ENCODE measurements at regions not wholly inside any gene's neighbourhood (a gene's known extent, or its start where the extent isn't known, plus 50 kb on each side); places are given as distances from the start of the nearest gene placed in this dataset.
"Not testable (repeated sequence)": the region's sequence is repeated elsewhere in the genome, so short reads cannot be mapped to it uniquely, and the experiment has no call there.

- Histone ChIP-seq H3K27ac (ENCODE audit: low read depth, low read length, severe bottlenecking) (no peak overlapping the region), H3K4me1 (ENCODE audit: control insufficient read depth, insufficient read depth, low read length, poor library complexity, severe bottlenecking) (no peaks in the 10 kb centered on the region), H3K36me3 (ENCODE audit: control insufficient read depth, insufficient read depth, low read length) (no peaks in the 10 kb centered on the region), H3K9me3 (ENCODE audit: control insufficient read depth, low read length) (peaks cover 9% of the 10 kb centered on the region), H3K4me3 (ENCODE audit: extremely low read depth, insufficient read depth, low read length, poor library complexity, severe bottlenecking) (no peak overlapping the region)
- 71% methylated on average over 1 of the region's 3 CpGs; no CpG with 5 or more reads in 1 of the 2 experiments for WGBS, 2 experiments (ENCODE audit: insufficient coverage in 2 of 2)
Measured at GRCh38 chr14:34300882-34301734, 160.9 kb downstream of the SPTSSA start.

- 60% methylated on average over 1 of the region's 3 CpGs; no CpG with 5 or more reads in 1 of the 2 experiments for WGBS, 2 experiments (ENCODE audit: insufficient coverage in 2 of 2)
- no peak overlapping the region for H3K27ac ChIP-seq (ENCODE audit: low read depth, low read length, severe bottlenecking)
- no peaks in the 10 kb centered on the region for H3K36me3 ChIP-seq (ENCODE audit: control insufficient read depth, insufficient read depth, low read length)
- no peaks in the 10 kb centered on the region for H3K4me1 ChIP-seq (ENCODE audit: control insufficient read depth, insufficient read depth, low read length, poor library complexity, severe bottlenecking)
- H3K4me3 ChIP-seq (ENCODE audit: extremely low read depth, insufficient read depth, low read length, poor library complexity, severe bottlenecking): no peak overlapping the region
- peaks cover 9% of the 10 kb centered on the region for H3K9me3 ChIP-seq (ENCODE audit: control insufficient read depth, low read length)
Measured at GRCh38 chr14:34300330-34300729, 161.7 kb downstream of the SPTSSA start.

- 55 to 56% methylated on average over 3 of the region's 3 CpGs for WGBS, 2 experiments (ENCODE audit: insufficient coverage in 2 of 2)
- Histone ChIP-seq H3K27ac (ENCODE audit: low read depth, low read length, severe bottlenecking) (no peak overlapping the region), H3K4me3 (ENCODE audit: extremely low read depth, insufficient read depth, low read length, poor library complexity, severe bottlenecking) (no peak overlapping the region), H3K9me3 (ENCODE audit: control insufficient read depth, low read length) (peaks cover 9% of the 10 kb centered on the region), H3K36me3 (ENCODE audit: control insufficient read depth, insufficient read depth, low read length) (no peaks in the 10 kb centered on the region), H3K4me1 (ENCODE audit: control insufficient read depth, insufficient read depth, low read length, poor library complexity, severe bottlenecking) (no peaks in the 10 kb centered on the region)
Measured at GRCh38 chr14:34299360-34299759, 162.7 kb downstream of the SPTSSA start.

- Histone ChIP-seq H3K36me3 (ENCODE audit: control insufficient read depth, insufficient read depth, low read length) (no peaks in the 10 kb centered on the region), H3K4me3 (ENCODE audit: extremely low read depth, insufficient read depth, low read length, poor library complexity, severe bottlenecking) (no peak overlapping the region), H3K9me3 (ENCODE audit: control insufficient read depth, low read length) (peaks cover 9% of the 10 kb centered on the region), H3K4me1 (ENCODE audit: control insufficient read depth, insufficient read depth, low read length, poor library complexity, severe bottlenecking) (no peaks in the 10 kb centered on the region), H3K27ac (ENCODE audit: low read depth, low read length, severe bottlenecking) (no peak overlapping the region)
- 50 to 83% methylated on average over 2 to 3 of the region's 6 CpGs for WGBS, 2 experiments (ENCODE audit: insufficient coverage in 2 of 2)
Measured at GRCh38 chr14:34297786-34298520, 164.1 kb downstream of the SPTSSA start.

- Histone ChIP-seq H3K36me3 (ENCODE audit: control insufficient read depth, insufficient read depth, low read length) (no peaks in the 10 kb centered on the region), H3K9me3 (ENCODE audit: control insufficient read depth, low read length) (no peaks in the 10 kb centered on the region), H3K4me1 (ENCODE audit: control insufficient read depth, insufficient read depth, low read length, poor library complexity, severe bottlenecking) (no peaks in the 10 kb centered on the region), H3K4me3 (ENCODE audit: extremely low read depth, insufficient read depth, low read length, poor library complexity, severe bottlenecking) (no peak overlapping the region), H3K27ac (ENCODE audit: low read depth, low read length, severe bottlenecking) (no peak overlapping the region)
Measured at GRCh38 chr14:34283590-34283989, 178.4 kb downstream of the SPTSSA start.

- Histone ChIP-seq H3K36me3 (ENCODE audit: control insufficient read depth, insufficient read depth, low read length) (no peaks in the 10 kb centered on the region), H3K4me3 (ENCODE audit: extremely low read depth, insufficient read depth, low read length, poor library complexity, severe bottlenecking) (no peak overlapping the region), H3K9me3 (ENCODE audit: control insufficient read depth, low read length) (no peaks in the 10 kb centered on the region), H3K27ac (ENCODE audit: low read depth, low read length, severe bottlenecking) (no peak overlapping the region), H3K4me1 (ENCODE audit: control insufficient read depth, insufficient read depth, low read length, poor library complexity, severe bottlenecking) (no peaks in the 10 kb centered on the region)
Measured at GRCh38 chr14:34277191-34277590, 184.8 kb downstream of the SPTSSA start.

- Histone ChIP-seq H3K27ac (ENCODE audit: low read depth, low read length, severe bottlenecking) (no peak overlapping the region), H3K4me3 (ENCODE audit: extremely low read depth, insufficient read depth, low read length, poor library complexity, severe bottlenecking) (no peak overlapping the region), H3K9me3 (ENCODE audit: control insufficient read depth, low read length) (no peaks in the 10 kb centered on the region), H3K4me1 (ENCODE audit: control insufficient read depth, insufficient read depth, low read length, poor library complexity, severe bottlenecking) (no peaks in the 10 kb centered on the region), H3K36me3 (ENCODE audit: control insufficient read depth, insufficient read depth, low read length) (no peaks in the 10 kb centered on the region)
- WGBS, 2 experiments (ENCODE audit: insufficient coverage in 2 of 2): 86 to 100% methylated on average over 1 of the region's 1 CpG
Measured at GRCh38 chr14:34275530-34275929, 186.5 kb downstream of the SPTSSA start.

- no peak overlapping the region for H3K27ac ChIP-seq (ENCODE audit: low read depth, low read length, severe bottlenecking)
- no peaks in the 10 kb centered on the region for H3K36me3 ChIP-seq (ENCODE audit: control insufficient read depth, insufficient read depth, low read length)
- H3K9me3 ChIP-seq (ENCODE audit: control insufficient read depth, low read length): no peaks in the 10 kb centered on the region
- H3K4me1 ChIP-seq (ENCODE audit: control insufficient read depth, insufficient read depth, low read length, poor library complexity, severe bottlenecking): no peaks in the 10 kb centered on the region
- 89 to 100% methylated on average over 2 to 3 of the region's 4 CpGs for WGBS, 2 experiments (ENCODE audit: insufficient coverage in 2 of 2)
- no peak overlapping the region for H3K4me3 ChIP-seq (ENCODE audit: extremely low read depth, insufficient read depth, low read length, poor library complexity, severe bottlenecking)
Measured at GRCh38 chr14:34275078-34275477, 187.0 kb downstream of the SPTSSA start.

GRCh38 chr14:34273716-34274115, 188.3 kb downstream of the SPTSSA start:
- whole genome bisulfite sequencing, 2 experiments (ENCODE audit: insufficient coverage in 2 of 2): no CpG with 5 or more reads among the region's 4 CpGs
- not testable (repeated sequence) for H3K4me3 ChIP-seq (ENCODE audit: extremely low read depth, insufficient read depth, low read length, poor library complexity, severe bottlenecking)

GRCh38 chr14:34270361-34270760, 191.7 kb downstream of the SPTSSA start:
- Histone ChIP-seq H3K4me3 (ENCODE audit: extremely low read depth, insufficient read depth, low read length, poor library complexity, severe bottlenecking) (no peak overlapping the region), H3K36me3 (ENCODE audit: control insufficient read depth, insufficient read depth, low read length) (no peaks in the 10 kb centered on the region), H3K9me3 (ENCODE audit: control insufficient read depth, low read length) (no peaks in the 10 kb centered on the region), H3K4me1 (ENCODE audit: control insufficient read depth, insufficient read depth, low read length, poor library complexity, severe bottlenecking) (no peaks in the 10 kb centered on the region), H3K27ac (ENCODE audit: low read depth, low read length, severe bottlenecking) (no peak overlapping the region)
- 84 to 89% methylated on average over 3 to 5 of the region's 5 CpGs for WGBS, 2 experiments (ENCODE audit: insufficient coverage in 2 of 2)

More at GRCh38 chr14:34273716-34274115, 188.3 kb downstream of the SPTSSA start:
- H3K4me1 ChIP-seq (ENCODE audit: control insufficient read depth, insufficient read depth, low read length, poor library complexity, severe bottlenecking); H3K9me3 ChIP-seq (ENCODE audit: control insufficient read depth, low read length); H3K27ac ChIP-seq (ENCODE audit: low read depth, low read length, severe bottlenecking); H3K36me3 ChIP-seq (ENCODE audit: control insufficient read depth, insufficient read depth, low read length): not testable (repeated sequence)

GRCh38 chr14:34266344-34266743, 195.7 kb downstream of the SPTSSA start:
- 71 to 81% methylated on average over 3 of the region's 4 CpGs for WGBS, 2 experiments (ENCODE audit: insufficient coverage in 2 of 2)
- H3K9me3 ChIP-seq (ENCODE audit: control insufficient read depth, low read length): no peaks in the 10 kb centered on the region
- H3K4me3 ChIP-seq (ENCODE audit: extremely low read depth, insufficient read depth, low read length, poor library complexity, severe bottlenecking): no peak overlapping the region
- H3K36me3 ChIP-seq (ENCODE audit: control insufficient read depth, insufficient read depth, low read length): no peaks in the 10 kb centered on the region
- H3K27ac ChIP-seq (ENCODE audit: low read depth, low read length, severe bottlenecking): no peak overlapping the region
- H3K4me1 ChIP-seq (ENCODE audit: control insufficient read depth, insufficient read depth, low read length, poor library complexity, severe bottlenecking): no peaks in the 10 kb centered on the region
